NCI-H748 (cell line): ENCODE measurements at regions not wholly inside any gene's neighbourhood (a gene's known extent, or its start where the extent isn't known, plus 50 kb on each side); places are given as distances from the start of the nearest gene placed in this dataset.
"Not testable (repeated sequence)": the region's sequence is repeated elsewhere in the genome, so short reads cannot be mapped to it uniquely, and the experiment has no call there.

Source experiments
- DNase-seq: peaks from one replicate; lab custom pipeline; 2025; ENCODE audit not compliant: unreplicated experiment; lab: John Stamatoyannopoulos, UW

- DNase-seq: no peak
Measured at GRCh38 chr5:26416911-26417310, 621.5 kb downstream of the CDH9 start.

GRCh38 chr5:26415987-26416779 lies 622.2 kb downstream of the CDH9 start:
- DNase-seq: no peak

GRCh38 chr5:26390608-26391007 lies 647.8 kb downstream of the CDH9 start:
- peak; percentile 73 for DNase-seq

GRCh38 chr5:26388976-26389375 lies 649.4 kb downstream of the CDH9 start:
- peak; percentile 98 for DNase-seq

GRCh38 chr5:26386532-26386931 lies 651.9 kb downstream of the CDH9 start:
- DNase-seq: no peak

- DNase-seq: not testable (repeated sequence)
Measured at GRCh38 chr5:26364624-26365023, 673.8 kb downstream of the CDH9 start.

- no peak for DNase-seq
Measured at GRCh38 chr5:26343801-26344325, 694.5 kb downstream of the CDH9 start.

GRCh38 chr5:26339576-26339975 lies 698.8 kb downstream of the CDH9 start:
- no peak for DNase-seq

GRCh38 chr5:26329562-26330189 lies 708.7 kb downstream of the CDH9 start:
- peak; percentile 73 for DNase-seq

- no peak for DNase-seq
Measured at GRCh38 chr5:26326153-26326759, 712.1 kb downstream of the CDH9 start.

- DNase-seq: not testable (repeated sequence)
Measured at GRCh38 chr5:26325432-26325831, 713.0 kb downstream of the CDH9 start.

- DNase-seq: not testable (repeated sequence)
Measured at GRCh38 chr5:26324273-26324895, 714.0 kb downstream of the CDH9 start.

- no peak for DNase-seq
Measured at GRCh38 chr5:26323794-26324193, 714.6 kb downstream of the CDH9 start.

- no peak for DNase-seq
Measured at GRCh38 chr5:26321278-26321677, 717.1 kb downstream of the CDH9 start.

- no peak for DNase-seq
Measured at GRCh38 chr5:26310415-26310814, 728.0 kb downstream of the CDH9 start.

GRCh38 chr5:26295541-26295940 lies 742.8 kb downstream of the CDH9 start:
- no peak for DNase-seq

- no peak for DNase-seq
Measured at GRCh38 chr5:26282190-26282589, 756.2 kb downstream of the CDH9 start.

- DNase-seq: no peak
Measured at GRCh38 chr5:26278078-26278477, 760.3 kb downstream of the CDH9 start.

GRCh38 chr5:26259081-26259480 lies 779.3 kb downstream of the CDH9 start:
- DNase-seq: peak; percentile 87

- no peak for DNase-seq
Measured at GRCh38 chr5:26245321-26245720, 793.1 kb downstream of the CDH9 start.

GRCh38 chr5:26239588-26239987 lies 798.8 kb downstream of the CDH9 start:
- no peak for DNase-seq
